ENCODE measurements at regions not wholly inside any gene's neighbourhood (a gene's known extent, or its start where the extent isn't known, plus 50 kb on each side); places are given as distances from the start of the nearest gene placed in this dataset.

DNA sequence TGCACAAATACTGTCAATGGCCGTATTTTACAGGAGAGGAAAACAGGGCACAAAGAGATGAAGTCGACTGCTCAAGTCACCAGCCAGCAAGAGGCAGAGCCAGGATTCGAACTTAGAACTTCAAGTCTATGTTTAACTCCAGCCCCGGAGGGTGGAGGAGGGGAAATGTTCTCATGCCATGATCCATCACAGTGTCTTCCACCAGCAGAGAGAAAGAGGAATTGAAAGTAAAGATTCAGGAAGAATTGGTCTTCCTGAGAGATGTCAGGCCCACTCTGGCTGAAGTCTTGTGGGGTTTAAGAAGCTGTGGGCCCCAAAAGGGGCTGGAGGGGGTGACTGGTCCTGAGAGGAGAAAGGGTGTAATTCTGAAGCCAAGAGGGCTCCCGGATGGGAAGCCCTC lies 260.0 kb downstream of the TNS1 start:
- intact Hi-C loops (cut with micrococcal nuclease; ENCODE audit: unreplicated experiment): no loop called here
- no peak for DNase-seq (ENCODE audit: low read depth, low spot score)
- no peaks in the 10 kb centered on the region for H3K4me1 ChIP-seq (ENCODE audit: control insufficient read depth, insufficient read depth, low read length)
- H3K4me3 ChIP-seq (ENCODE audit: low read depth in 2 of 2, low read length in 2 of 2): no peak overlapping the region
- POLR2A ChIA-PET: no interaction called here
- H3K27ac ChIP-seq (ENCODE audit: low read length): no peak overlapping the region
- in situ Hi-C loops (cut with HindIII; ENCODE audit: low pct_unique_long_range_greater_than_20kb, low sequenced_read_pairs): no loop called here
- H3K9me3 ChIP-seq (ENCODE audit: control insufficient read depth, insufficient read depth, low read depth, low read length): no peaks in the 10 kb centered on the region
- no TSS peak for BruUV-seq (replicated peaks)
- H3K36me3 ChIP-seq (ENCODE audit: control insufficient read depth, insufficient read depth, low read length): no peaks in the 10 kb centered on the region
- no peak for TF ChIP-seq POLR2AphosphoS5 (IDR thresholded peaks at IDR 0.05; ENCODE audit: low read depth, low read length)
- H3K27me3 ChIP-seq (ENCODE audit: control insufficient read depth, insufficient read depth, low read length): no peaks in the 10 kb centered on the region
- CTCF ChIA-PET: no interaction called here
- ATAC-seq: no peak

DNA sequence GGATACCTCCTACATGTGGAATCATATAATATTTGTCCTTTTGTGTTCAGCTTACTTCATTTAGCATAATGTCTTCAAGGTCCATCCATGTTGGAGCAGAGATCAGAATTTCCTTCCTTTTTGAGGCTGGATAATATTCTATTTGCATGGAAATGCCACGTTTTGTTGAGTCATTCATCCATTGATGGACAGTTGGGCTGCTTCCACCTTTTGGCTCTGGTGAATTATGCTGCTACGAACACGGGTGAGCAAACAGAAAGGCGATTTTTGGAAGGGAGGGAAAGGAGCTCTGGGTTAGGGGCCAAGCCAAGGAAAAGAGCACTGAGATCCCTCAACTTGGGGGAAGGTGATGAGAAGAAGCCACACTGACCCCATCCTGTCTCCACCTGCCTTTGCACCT lies 260.5 kb downstream of the TNS1 start:
- H3K4me1 ChIP-seq (ENCODE audit: control insufficient read depth, insufficient read depth, low read length): no peaks in the 10 kb centered on the region
- H3K27ac ChIP-seq (ENCODE audit: low read length): no peak overlapping the region
- no TSS peak for BruUV-seq (replicated peaks)
- intact Hi-C loops (cut with micrococcal nuclease; ENCODE audit: unreplicated experiment) (no loop called here), in situ Hi-C loops (cut with HindIII; ENCODE audit: low pct_unique_long_range_greater_than_20kb, low sequenced_read_pairs) (no loop called here)
- ChIA-PET CTCF (no interaction called here), POLR2A (no interaction called here)
- no peaks in the 10 kb centered on the region for H3K9me3 ChIP-seq (ENCODE audit: control insufficient read depth, insufficient read depth, low read depth, low read length)
- H3K27me3 ChIP-seq (ENCODE audit: control insufficient read depth, insufficient read depth, low read length): no peaks in the 10 kb centered on the region
- H3K36me3 ChIP-seq (ENCODE audit: control insufficient read depth, insufficient read depth, low read length): no peaks in the 10 kb centered on the region
- TF ChIP-seq, protein P1, sequence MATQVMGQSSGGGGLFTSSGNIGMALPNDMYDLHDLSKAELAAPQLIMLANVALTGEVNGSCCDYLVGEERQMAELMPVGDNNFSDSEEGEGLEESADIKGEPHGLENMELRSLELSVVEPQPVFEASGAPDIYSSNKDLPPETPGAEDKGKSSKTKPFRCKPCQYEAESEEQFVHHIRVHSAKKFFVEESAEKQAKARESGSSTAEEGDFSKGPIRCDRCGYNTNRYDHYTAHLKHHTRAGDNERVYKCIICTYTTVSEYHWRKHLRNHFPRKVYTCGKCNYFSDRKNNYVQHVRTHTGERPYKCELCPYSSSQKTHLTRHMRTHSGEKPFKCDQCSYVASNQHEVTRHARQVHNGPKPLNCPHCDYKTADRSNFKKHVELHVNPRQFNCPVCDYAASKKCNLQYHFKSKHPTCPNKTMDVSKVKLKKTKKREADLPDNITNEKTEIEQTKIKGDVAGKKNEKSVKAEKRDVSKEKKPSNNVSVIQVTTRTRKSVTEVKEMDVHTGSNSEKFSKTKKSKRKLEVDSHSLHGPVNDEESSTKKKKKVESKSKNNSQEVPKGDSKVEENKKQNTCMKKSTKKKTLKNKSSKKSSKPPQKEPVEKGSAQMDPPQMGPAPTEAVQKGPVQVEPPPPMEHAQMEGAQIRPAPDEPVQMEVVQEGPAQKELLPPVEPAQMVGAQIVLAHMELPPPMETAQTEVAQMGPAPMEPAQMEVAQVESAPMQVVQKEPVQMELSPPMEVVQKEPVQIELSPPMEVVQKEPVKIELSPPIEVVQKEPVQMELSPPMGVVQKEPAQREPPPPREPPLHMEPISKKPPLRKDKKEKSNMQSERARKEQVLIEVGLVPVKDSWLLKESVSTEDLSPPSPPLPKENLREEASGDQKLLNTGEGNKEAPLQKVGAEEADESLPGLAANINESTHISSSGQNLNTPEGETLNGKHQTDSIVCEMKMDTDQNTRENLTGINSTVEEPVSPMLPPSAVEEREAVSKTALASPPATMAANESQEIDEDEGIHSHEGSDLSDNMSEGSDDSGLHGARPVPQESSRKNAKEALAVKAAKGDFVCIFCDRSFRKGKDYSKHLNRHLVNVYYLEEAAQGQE (IDR thresholded peaks at IDR 0.05; ENCODE audit: insufficient read depth in 1 of 2, low read depth in 2 of 2, low read length in 1 of 2): no peak
- TF ChIP-seq, protein P2, sequence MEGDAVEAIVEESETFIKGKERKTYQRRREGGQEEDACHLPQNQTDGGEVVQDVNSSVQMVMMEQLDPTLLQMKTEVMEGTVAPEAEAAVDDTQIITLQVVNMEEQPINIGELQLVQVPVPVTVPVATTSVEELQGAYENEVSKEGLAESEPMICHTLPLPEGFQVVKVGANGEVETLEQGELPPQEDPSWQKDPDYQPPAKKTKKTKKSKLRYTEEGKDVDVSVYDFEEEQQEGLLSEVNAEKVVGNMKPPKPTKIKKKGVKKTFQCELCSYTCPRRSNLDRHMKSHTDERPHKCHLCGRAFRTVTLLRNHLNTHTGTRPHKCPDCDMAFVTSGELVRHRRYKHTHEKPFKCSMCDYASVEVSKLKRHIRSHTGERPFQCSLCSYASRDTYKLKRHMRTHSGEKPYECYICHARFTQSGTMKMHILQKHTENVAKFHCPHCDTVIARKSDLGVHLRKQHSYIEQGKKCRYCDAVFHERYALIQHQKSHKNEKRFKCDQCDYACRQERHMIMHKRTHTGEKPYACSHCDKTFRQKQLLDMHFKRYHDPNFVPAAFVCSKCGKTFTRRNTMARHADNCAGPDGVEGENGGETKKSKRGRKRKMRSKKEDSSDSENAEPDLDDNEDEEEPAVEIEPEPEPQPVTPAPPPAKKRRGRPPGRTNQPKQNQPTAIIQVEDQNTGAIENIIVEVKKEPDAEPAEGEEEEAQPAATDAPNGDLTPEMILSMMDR (IDR thresholded peaks at IDR 0.05): no peak
- TF ChIP-seq POLR2AphosphoS5 (IDR thresholded peaks at IDR 0.05; ENCODE audit: low read depth, low read length): no peak
- TF ChIP-seq TCF7L2 (IDR thresholded peaks at IDR 0.05; ENCODE audit: low read depth, low read length): no peak
- TF ChIP-seq SIN3A (IDR thresholded peaks at IDR 0.05; ENCODE audit: borderline replicate concordance, insufficient read depth, low read depth, low read length): no peak
- no peak overlapping the region for H3K4me3 ChIP-seq (ENCODE audit: low read depth in 2 of 2, low read length in 2 of 2)
- DNase-seq (ENCODE audit: low read depth, low spot score): no peak
- no peak for ATAC-seq

DNA sequence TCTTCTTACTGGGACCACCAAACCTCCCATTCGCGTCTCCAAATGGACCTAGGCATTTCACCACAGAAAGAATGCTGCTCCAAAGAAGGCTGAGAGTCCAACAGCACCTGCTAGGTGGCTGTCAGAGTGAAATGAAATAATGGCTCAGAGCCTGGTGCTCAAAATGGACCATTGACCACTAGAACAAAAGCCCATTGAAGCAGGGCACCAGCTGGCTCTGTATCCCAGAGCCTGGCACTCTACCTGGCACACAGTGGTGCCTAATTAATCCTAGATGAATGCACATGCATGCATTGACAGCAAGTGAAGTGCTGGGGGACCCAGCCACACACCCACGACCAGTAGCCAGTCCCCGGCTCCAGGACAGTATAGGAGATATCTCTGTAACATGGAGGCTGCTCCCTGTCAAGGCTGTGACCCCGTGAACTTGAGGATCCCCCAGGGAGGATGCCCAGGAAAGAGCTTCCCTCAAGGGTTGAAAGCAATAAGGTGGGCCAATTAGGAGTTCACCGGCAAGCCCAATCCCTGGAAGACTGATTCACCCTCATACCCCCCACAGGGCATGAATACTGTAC lies 261.3 kb downstream of the TNS1 start:
- DNase-seq (ENCODE audit: low read depth, low spot score): no peak
- no TSS peak for BruUV-seq (replicated peaks)
- TF ChIP-seq POLR2AphosphoS5 (IDR thresholded peaks at IDR 0.05; ENCODE audit: low read depth, low read length) (no peak), SIN3A (IDR thresholded peaks at IDR 0.05; ENCODE audit: borderline replicate concordance, insufficient read depth, low read depth, low read length) (no peak), TCF7L2 (IDR thresholded peaks at IDR 0.05; ENCODE audit: low read depth, low read length) (no peak)
- TF ChIP-seq, protein P1 (IDR thresholded peaks at IDR 0.05; ENCODE audit: insufficient read depth in 1 of 2, low read depth in 2 of 2, low read length in 1 of 2): no peak
- TF ChIP-seq, protein P2 (IDR thresholded peaks at IDR 0.05): no peak
- intact Hi-C loops (cut with micrococcal nuclease; ENCODE audit: unreplicated experiment) (no loop called here), in situ Hi-C loops (cut with HindIII; ENCODE audit: low pct_unique_long_range_greater_than_20kb, low sequenced_read_pairs) (no loop called here)
- Histone ChIP-seq H3K4me1 (ENCODE audit: control insufficient read depth, insufficient read depth, low read length) (no peaks in the 10 kb centered on the region), H3K36me3 (ENCODE audit: control insufficient read depth, insufficient read depth, low read length) (no peaks in the 10 kb centered on the region), H3K4me3 (ENCODE audit: low read depth in 2 of 2, low read length in 2 of 2) (no peak overlapping the region), H3K27ac (ENCODE audit: low read length) (no peak overlapping the region), H3K27me3 (ENCODE audit: control insufficient read depth, insufficient read depth, low read length) (no peaks in the 10 kb centered on the region), H3K9me3 (ENCODE audit: control insufficient read depth, insufficient read depth, low read depth, low read length) (no peaks in the 10 kb centered on the region)
- ChIA-PET POLR2A (no interaction called here), CTCF (no interaction called here)
- no peak for ATAC-seq

Measured in Panc1 (cell line).